ENCODE measurements at regions not wholly inside any gene's neighbourhood (a gene's known extent, or its start where the extent isn't known, plus 50 kb on each side); places are given as distances from the start of the nearest gene placed in this dataset.

DNA sequence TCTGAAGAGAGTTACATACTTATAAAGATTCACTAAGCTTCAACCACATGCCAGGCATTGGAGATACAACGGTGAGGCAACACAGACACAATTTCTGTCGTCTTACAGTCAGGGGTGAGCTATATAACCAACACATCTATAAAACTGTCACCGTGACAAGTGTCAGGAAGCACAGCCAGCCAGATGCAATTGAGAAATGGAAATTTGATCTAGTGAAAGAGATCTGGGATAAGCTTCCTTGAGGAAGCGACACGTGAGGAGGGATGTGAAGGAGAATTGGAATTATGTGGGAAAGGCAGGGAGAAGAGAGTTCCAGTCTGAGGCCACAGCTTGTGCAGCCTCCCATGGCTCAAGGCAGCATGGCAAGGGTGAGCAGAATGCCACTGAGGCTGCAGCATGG, 50.9 kb upstream of the ZNF354B start:
- DNase-seq (ENCODE audit: low read depth in 3 of 3, low spot score in 1 of 3), result no peak

DNA sequence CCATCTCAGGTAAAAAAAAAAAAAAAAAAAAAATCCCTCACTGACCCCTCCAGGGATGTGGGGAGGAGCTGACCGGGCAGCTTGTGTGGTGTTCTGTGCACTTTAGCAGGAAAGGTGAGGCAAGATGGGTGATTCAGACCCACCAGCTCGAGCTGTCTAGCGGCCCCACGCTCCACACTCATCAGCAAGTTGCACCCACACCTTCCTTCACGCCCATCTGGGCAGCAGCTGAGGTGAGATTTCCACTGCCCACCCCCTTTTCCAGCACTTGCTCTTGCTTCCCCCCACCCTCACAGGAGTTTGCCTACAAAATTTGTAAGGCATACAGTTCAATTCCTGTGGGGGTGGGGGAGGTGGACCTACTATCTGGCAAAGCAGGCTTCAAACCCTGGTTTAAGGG, 58.7 kb upstream of the ZNF354B start:
- DNase-seq (ENCODE audit: low read depth in 3 of 3, low spot score in 1 of 3), result no peak

DNA sequence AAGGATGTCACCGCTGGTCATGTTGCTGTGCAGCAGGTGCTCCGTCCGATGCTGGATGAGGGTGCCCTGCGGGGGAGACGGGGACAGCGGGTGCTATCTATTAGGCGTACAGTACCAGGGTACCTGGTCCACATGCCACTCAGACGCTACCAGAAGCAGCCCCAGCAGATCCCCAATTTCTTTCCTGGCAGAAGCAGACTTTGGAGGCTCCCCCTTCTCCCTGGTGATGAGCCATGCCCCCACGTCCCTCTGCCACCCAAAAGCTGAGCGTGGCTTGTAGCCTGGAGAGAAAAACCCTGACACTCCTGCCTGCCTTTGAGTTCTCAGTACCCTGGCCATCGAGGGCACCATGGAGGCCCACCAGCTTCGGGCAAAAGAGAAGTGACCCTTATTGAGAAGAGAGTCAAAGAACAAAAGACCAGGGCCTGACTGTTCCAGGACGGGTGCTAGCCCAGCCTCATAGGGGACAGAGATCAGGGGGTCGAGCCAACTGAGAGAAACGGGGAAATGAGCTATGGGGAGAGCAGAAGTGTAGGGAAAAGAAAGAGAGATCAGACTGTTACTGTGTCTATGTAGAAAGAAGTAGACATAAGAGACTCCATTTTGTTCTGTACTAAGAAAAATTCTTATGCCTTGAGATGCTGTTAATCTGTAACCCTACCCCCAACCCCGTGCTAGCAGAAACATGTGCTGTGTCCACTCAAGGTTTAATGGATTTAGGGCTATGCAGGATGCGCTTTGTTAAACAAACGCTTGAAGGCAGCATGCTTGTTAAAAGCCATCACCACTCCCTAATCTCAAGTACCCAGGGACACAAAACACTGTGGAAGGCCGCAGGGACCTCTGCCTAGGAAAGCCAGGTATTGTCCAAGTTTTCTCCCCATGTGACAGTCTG, 62.0 kb upstream of the ZNF354B start:
- no peak for DNase-seq (ENCODE audit: low read depth in 3 of 3, low spot score in 1 of 3)

DNA sequence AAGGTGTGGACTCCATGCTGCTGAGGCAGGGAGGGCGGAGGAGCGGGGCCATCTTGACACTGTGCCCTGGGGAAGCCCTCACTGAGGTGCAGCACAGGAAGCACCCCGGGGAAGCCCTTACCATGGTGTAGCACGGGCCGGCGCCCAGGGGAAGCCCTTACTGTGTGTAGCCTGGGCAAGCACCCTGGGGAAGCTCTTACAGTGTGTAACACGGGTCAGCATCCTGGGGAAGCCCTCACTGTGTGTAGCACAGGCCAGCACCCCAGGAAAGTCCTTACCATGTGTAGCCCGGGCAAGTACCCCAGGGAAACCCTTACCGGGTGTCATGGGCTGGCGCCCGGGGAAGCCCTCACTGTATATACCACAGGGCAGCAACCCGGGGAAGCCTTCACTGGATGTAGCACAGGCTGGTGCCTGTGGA, 62.6 kb upstream of the ZNF354B start:
- no peak for DNase-seq (ENCODE audit: low read depth in 3 of 3, low spot score in 1 of 3)

DNA sequence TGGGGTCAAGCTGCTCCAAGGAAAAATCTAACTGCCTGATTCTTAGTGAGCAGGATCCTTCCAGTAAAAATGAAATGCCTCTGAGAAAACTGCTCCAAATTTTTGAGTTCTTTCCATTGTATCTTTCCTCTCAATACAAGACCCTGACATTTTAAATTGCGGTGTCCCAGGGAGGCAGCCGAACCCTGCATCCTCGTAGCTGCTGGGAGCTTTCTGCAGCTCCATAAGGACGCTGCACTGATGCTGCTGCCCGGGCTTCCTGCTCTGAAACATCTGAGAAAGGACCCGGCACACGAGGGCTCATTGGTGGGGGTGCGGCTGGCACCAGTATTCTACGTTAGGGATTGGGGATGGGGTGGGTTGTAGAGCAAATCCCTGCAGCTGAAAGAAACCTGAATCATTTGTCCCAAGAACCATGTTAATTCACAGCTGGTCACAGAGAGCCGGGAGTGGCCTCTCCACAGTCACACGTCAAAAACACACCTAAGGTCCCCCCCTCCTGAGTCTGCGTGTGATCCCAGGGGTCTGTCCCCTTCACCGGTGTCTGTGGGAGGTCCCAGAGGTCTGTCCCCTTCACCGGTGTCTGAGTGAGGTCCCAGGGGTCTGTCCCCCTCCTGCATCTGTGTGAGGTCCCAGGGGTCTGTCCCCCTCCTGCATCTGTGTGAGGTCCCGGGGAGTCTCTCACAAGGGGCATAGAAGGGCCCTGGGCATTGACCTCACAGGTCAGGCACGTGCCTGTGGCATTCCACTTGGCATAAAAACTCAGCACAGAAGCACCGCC, 63.4 kb upstream of the ZNF354B start:
- no peak for DNase-seq (ENCODE audit: low read depth in 3 of 3, low spot score in 1 of 3)

DNA sequence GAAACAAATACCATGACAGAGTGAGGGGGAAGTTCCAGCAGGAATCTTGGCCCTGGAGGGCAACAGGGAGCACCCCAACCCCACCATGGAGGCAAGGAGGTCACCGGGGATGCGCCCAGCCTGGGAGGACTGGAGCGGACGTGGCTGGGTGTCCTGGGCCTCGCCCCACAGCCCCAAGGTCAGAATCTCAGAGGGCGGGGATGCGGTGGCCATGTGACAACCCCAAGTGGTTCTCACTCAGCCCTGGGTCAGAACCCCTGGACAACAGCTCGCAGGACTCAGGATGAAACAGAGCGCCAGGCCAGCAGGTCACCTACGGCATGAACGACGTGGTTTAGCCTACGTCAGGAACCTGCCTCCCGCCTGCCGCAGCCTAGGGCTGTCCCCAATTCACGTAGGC, 64.0 kb upstream of the ZNF354A start:
- DNase-seq (ENCODE audit: low read depth in 3 of 3, low spot score in 1 of 3), result no peak

DNA sequence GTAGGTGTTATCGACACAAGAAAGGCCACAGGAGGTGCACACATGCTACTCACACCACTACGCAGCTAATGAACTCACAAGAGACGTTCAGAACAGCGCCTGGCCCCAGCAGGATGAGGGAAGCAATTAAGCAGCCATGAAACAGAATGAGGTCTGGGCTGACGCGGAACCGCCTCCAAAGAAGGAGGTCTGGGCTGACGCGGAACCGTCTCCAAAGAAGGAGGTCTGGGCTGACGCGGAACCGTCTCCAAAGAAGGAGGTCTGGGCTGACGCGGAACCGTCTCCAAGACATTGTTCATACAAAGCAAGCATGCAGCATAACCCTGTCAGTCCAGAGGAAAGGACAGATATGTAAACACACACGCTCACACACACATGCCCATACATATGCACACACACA, 63.2 kb upstream of the ZNF354A start:
- no peak for DNase-seq (ENCODE audit: low read depth in 3 of 3, low spot score in 1 of 3)

DNA sequence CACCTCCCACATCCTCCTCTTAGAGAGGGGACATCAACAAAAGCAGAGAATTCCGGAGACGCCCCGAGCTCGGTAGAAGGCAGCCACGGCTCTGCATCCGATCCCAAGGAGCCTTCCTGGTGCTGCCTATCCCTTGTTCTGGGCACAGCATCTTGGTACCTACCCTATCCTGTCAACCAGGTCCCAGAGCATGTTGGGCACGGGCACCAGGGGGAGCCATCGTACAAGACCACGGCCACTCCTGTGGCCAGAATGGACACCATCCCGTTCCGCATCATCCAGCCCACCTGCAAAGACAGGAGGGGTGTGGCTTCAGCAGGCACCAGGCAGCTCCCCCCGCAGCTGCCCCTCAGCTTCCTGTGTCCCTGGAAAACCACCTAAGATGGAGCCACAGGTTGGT, 62.7 kb upstream of the ZNF354A start:
- DNase-seq (ENCODE audit: low read depth in 3 of 3, low spot score in 1 of 3), result peak in 1 of 3 donors; percentile 8

DNA sequence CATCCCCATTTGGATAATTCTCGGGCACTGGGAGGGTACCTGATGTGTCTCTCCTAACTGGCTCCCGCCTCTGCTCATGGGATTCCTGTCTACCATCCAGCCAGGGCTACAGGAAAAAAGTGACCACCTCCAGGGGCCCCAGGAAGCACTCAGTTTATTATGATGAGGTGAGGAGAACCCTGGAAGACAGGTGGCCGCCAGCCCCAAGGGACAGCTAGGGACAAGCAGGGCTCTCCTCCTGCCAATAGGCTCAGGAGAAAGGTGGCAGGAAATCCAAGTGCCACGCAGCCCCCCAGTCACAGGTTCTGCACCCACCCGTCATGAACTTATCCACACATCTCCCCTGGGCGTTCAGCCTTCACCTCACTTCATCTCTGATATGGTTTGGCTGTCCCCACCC, 61.5 kb upstream of the ZNF354A start:
- DNase-seq (ENCODE audit: low read depth in 3 of 3, low spot score in 1 of 3), result no peak

DNA sequence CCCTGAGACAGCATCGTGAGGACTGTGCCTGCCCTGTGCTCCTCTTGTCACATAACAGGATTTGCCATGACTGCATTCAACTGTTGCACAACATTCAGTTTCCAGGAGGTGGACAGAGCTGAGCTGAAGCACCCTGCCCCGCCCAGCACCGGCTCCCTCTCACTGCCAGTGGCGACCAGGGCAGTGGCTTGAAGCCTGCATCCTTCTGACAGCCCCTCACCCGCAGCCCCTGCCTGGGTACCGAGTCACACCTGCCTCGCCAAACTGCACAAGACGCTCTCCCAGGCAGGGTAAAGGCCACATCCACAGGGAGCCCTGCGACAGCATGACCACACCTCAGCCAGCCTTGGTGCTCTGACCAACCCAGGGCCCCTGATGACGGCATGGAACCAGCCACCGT, 59.9 kb upstream of the ZNF354A start:
- DNase-seq (ENCODE audit: low read depth in 3 of 3, low spot score in 1 of 3), result no peak

DNA sequence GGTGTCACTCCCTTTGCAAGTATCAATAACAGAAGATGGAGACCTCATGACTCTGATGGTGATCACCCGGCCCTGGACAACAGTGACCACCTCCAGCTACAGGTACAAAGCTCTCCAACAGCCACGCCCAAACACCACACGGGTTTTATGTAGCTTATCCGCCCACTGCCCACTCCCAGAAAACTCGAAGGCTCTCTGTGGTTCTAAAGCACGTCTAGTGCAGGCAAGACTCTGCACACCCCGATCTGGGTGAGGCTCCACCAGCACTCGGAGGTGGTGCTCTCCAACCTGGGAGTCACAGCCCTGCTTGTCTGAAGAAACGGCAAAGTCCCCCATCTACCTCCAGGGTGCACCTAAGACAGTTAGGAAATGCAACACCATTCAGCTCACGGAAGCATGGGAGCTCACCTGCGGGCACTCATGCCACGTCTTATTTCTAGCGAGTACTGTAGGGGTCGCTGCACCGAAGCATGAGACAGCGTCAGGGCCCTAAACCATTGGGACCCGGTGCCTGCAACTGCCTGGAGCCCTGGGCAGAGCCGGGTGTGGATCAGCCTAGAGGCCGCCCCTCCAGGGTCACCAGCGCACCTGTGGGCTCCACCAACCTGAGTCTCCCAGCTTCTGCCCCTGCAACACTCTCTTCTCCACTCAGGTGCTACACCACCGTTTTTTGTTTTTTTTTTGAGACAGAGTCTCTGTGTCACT, 58.1 kb upstream of the ZNF354A start:
- no peak for DNase-seq (ENCODE audit: low read depth in 3 of 3, low spot score in 1 of 3)

DNA sequence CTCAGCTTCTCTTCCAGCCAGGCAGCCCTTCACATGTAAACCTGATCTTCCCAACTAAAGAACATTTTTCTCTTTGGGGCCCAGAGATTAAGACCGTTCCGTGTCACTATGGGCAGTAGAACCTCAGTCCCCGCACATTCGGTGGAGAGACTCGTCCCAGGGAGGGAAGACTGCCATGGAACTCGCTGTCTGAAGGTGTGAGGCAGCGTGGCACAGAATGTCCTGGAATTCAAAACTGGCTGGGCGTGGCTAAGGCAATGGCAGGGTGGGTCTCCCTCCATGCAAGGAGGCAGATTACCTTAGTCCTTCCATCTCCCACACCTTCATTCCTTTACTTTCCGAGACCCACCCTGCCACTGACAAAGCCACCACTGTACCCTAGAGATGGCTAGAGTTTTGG, 57.4 kb upstream of the ZNF354A start:
- DNase-seq (ENCODE audit: low read depth in 3 of 3, low spot score in 1 of 3), result no peak

DNA sequence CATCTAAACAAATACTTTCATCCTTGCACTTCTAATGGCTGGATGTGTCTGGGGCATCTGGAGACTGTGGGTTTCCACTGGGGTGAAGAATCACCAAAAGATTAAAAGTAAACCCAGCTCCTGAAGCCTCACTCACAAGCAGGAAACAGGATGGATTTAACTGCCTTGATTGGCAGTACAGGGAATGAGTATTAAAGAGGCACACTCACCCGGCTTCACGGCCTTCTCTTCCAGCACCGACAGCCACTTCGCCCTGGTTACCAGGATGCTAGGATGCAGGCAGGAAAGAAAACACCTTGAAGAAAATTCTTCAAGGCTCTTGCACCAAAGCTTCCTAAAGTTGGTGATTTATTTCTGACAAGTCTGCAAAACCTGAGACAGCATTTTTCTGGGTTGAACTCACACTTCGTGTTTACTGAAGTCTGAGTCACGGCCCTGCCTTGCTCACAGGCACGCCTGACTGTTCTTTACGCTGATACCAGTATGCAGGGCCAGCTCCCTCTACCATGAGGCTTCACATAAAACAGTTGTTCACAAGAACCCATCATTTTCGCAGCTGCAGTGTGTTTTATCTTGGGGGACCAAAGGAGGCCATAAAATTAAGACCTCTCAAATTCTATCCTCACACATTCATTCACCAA, 56.5 kb upstream of the ZNF354A start:
- DNase-seq (ENCODE audit: low read depth in 3 of 3, low spot score in 1 of 3), result no peak

DNA sequence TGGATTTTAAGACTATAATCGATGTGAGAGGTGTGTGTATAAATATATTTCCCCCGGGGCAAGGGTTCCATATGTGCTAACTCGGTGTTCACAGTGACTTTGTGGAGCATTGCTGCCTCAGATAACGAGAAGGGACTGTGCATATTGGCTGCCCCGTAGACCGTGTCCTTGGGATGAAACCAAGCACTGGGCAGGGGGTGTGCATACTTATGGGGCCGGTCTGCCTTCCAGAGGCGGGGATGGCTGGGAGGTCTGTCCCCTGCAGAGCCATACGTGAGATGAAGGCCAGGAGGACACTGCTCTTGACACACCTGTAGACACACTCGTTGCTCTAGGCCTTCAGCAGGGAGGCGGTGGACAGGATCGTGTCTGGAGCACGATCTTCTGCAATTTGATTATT, 56.0 kb upstream of the ZNF354A start:
- no peak for DNase-seq (ENCODE audit: low read depth in 3 of 3, low spot score in 1 of 3)

DNA sequence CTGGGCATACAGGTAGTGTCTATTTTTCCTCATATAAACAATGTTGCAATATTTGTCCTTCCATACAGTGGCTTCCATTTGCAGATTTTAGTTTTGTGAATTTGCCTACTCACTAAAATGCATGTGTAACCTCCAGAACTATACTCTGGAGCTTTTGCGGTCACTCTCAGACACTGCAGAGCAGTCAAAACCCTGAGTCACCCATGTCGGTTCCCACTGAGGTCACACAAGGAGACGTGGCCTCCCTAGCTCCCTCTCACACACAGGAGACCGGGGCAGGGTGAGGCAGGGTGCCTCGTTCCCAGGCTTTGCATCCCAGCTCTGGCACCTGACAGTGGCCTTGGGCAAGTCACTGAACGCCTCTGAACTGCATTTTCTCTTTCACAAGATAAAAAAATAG, 55.5 kb upstream of the ZNF354A start:
- no peak for DNase-seq (ENCODE audit: low read depth in 3 of 3, low spot score in 1 of 3)

DNA sequence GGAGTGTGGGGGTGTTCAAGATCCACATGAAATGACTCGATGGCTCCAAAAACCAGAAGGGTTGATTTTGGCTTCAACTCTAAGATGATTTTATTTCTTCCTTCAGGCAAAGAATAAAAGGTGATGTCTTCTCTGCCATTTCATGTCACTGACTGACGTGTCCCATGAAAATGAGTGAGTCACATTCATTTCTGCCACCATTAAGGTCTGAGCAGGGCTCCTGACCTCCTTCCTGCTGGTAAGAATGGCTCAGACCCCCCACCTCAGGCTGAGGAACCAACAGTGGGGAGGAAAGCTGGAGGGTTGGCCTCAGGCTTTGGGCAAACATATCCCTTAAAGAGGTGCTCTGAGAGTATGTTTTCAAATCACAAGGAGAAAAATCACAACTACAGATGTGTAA, 53.9 kb upstream of the ZNF354A start:
- no peak for DNase-seq (ENCODE audit: low read depth in 3 of 3, low spot score in 1 of 3)

DNA sequence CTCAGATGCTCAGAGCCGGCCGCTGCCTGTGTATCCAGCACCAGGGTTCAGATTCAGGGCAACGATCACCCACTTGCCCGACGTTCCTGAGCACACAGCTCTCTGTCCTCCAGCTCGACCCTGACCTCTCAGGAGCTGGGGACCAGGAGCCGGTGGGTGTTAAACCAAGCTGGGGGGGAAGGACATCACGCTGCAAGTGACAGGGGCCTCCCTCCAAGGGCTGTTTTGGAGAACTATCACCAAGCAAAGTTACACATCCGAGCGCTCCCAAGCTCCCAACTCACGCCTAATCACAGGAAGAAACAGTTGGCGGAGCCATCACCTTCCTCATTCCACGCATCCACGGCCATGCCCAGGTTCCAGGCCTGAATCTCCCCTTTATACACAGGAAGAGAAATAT, 51.5 kb upstream of the ZNF354A start:
- DNase-seq (ENCODE audit: low read depth in 3 of 3, low spot score in 1 of 3), result no peak

DNA sequence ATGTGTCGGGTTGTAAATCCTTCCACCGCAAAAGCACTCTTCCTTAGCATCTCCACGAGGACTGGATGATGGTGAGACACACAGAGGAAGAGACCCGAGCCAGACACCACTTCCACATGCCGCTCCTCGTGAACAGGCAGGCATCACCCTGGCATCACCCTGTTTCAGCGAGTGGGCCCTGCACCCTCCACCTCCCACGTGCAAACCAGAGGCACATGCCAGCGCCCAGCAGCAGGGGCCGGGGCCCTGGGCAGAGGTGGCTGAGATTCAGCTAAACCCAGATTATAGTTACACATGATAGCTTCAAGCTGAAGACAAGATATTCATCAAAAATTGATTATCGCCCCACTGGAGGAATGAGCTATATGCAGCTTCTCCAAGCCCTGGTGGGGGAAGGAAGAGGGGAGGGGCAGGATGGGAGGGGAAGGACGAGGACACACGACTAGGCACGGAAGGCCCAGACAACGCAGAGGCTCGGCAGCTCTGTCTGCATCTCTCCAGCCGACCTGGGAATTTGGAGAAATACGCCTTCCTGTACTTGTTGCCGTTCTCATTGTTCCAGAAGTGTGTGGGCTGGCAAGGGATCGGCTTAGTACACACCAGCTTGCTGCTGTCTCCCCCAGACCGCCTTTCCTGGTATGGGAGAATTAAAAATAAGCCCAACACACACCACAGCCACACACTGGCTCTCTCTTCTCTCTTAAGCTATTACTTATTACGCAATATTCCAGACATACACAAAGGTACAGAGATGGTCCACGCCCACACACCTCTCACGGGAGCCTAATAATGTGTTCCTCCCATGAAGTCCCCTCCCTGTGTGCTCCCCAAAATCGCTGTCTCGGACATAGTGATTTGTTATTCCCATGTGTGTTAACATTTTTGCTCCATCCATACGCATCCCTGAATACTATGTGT, 50.4 kb upstream of the ZNF354A start:
- DNase-seq (ENCODE audit: low read depth in 3 of 3, low spot score in 1 of 3), result no peak
